Keratinocyte (primary cell): ENCODE measurements at regions not wholly inside any gene's neighbourhood (a gene's known extent, or its start where the extent isn't known, plus 50 kb on each side); places are given as distances from the start of the nearest gene placed in this dataset.

Experiments used
- DNase-seq: peaks from one replicate; pipeline ENCODE4 v3.0.0-alpha.2; 2011; ENCODE audit warnings: low read depth, missing footprints, low spot score
- FAIRE-seq: peaks from 2 replicates; lab custom pipeline; 2011; peaks lifted over from hg19 to GRCh38; lab: Jason Lieb, UNC
- H2AFZ ChIP-seq: 2 replicates; pipeline ENCODE4 v1.6.0; 2012; ENCODE audit warnings: low read length, control low read depth, inconsistent platforms; ENCODE audit not compliant: control insufficient read depth
- H3K27ac ChIP-seq: 2 replicates; pipeline ENCODE4 v1.5.1; 2011; ENCODE audit warnings: low read length; ENCODE audit not compliant: control insufficient read depth, insufficient read depth
- H3K27me3 ChIP-seq: 3 replicates; pipeline ENCODE4 v1.6.0; 2011; ENCODE audit warnings: low read length; ENCODE audit not compliant: control insufficient read depth, insufficient read depth; ENCODE audit errors: extremely low read depth
- H3K36me3 ChIP-seq, 2 experiments: 2 replicates in 1 of 2; 3 replicates in 1 of 2; pipeline ENCODE4 v1.5.1; 2011; ENCODE audit warnings: low read length in 2 of 2, mild to moderate bottlenecking in 1 of 2; ENCODE audit not compliant: control insufficient read depth in 2 of 2, insufficient read depth in 2 of 2; ENCODE audit errors: extremely low read depth in 1 of 2
- H3K4me1 ChIP-seq: 3 replicates; pipeline ENCODE4 v1.5.1; 2011; ENCODE audit warnings: low read length; ENCODE audit not compliant: control insufficient read depth, insufficient read depth; ENCODE audit errors: extremely low read depth
- H3K4me2 ChIP-seq: 3 replicates; pipeline ENCODE4 v1.6.0; 2011; ENCODE audit warnings: low read depth, low read length; ENCODE audit not compliant: control insufficient read depth, insufficient read depth; ENCODE audit errors: extremely low read depth
- H3K4me3 ChIP-seq, 3 experiments: fragments of 200-600 bp in 1 of 3; sonication (generic) in 1 of 3; 2 replicates in 2 of 3; 3 replicates in 1 of 3; pipeline ENCODE4 v1.5.1; 2011 to 2016; ENCODE audit warnings: low read length in 3 of 3, mild to moderate bottlenecking in 3 of 3, control low read depth in 2 of 3, inconsistent platforms in 1 of 3, low read depth in 1 of 3, mixed read lengths in 1 of 3, mixed run types in 1 of 3, moderate library complexity in 1 of 3; ENCODE audit not compliant: control insufficient read depth in 2 of 3, insufficient read depth in 2 of 3; ENCODE audit errors: extremely low read depth in 1 of 3
- H3K79me2 ChIP-seq: 2 replicates; pipeline ENCODE4 v1.6.0; 2012; ENCODE audit warnings: low read length; ENCODE audit not compliant: control insufficient read depth, insufficient read depth
- H3K9ac ChIP-seq: 3 replicates; pipeline ENCODE4 v1.6.0; 2011; ENCODE audit warnings: low read length; ENCODE audit not compliant: control insufficient read depth, insufficient read depth; ENCODE audit errors: extremely low read depth
- H3K9me1 ChIP-seq: 3 replicates; pipeline ENCODE4 v1.6.0; 2011; ENCODE audit warnings: low read length; ENCODE audit not compliant: control insufficient read depth, insufficient read depth; ENCODE audit errors: extremely low read depth
- H3K9me3 ChIP-seq: 2 replicates; pipeline ENCODE4 v1.5.1; 2012; ENCODE audit warnings: low read depth, low read length; ENCODE audit not compliant: control insufficient read depth
- H4K20me1 ChIP-seq: 3 replicates; pipeline ENCODE4 v1.6.0; 2011; ENCODE audit warnings: low read length; ENCODE audit not compliant: control insufficient read depth, insufficient read depth; ENCODE audit errors: extremely low read depth
- EZH2 ChIP-seq: IDR thresholded peaks from one replicate; pipeline ENCODE4 v1.6.1; 2012; ENCODE audit warnings: inconsistent platforms, mild to moderate bottlenecking, low read length, moderate library complexity
- dilution Hi-C: fragments of 300-500 bp; cut with MboI; formaldehyde crosslinking; loops from one replicate; pipeline ENCODE4 v1.7.0; 2020; ENCODE audit warnings: low sequenced_read_pairs; ENCODE audit not compliant: extremely low pct_ligation_motif_present
- TF ChIP-seq, protein P1 (sequence below), 3 experiments: IDR thresholded peaks in 1 of 3; conservative IDR thresholded peaks in 1 of 3; optimal IDR thresholded peaks in 1 of 3; 2 replicates in 2 of 3; 3 replicates in 1 of 3; pipeline versions ENCODE3 to v1.5.1; 2011; ENCODE audit warnings: low read length in 3 of 3, mild to moderate bottlenecking in 3 of 3, moderate library complexity in 2 of 3, control low read depth in 1 of 3, inconsistent platforms in 1 of 3; ENCODE audit not compliant: insufficient read depth in 2 of 3; ENCODE audit errors: extremely low read depth in 1 of 3

DNA sequence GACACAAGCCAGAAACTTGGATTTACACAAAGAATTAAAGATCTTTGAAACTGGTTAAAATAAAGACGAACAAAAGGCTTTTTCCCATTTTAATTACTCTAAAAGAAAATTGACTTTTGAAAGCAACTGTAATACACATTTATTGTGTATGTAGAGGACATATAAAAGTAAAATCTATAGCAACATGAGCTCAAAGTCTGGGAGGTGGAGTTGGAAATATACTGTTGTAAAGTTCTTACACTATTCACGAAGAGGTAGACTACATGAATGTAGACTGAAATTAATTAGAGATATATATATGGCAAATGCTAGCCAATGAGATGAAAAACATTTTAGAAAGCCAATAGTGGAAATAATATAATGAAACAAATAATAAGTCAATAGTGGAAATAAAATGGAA lies 251.0 kb downstream of the AHR start:
- Histone ChIP-seq H3K9me3 (no peaks in the 10 kb centered on the region), H3K79me2 (no peaks in the 10 kb centered on the region), H3K4me3 (no peak overlapping the region), H3K27ac (no peak overlapping the region), H2AFZ (no peak overlapping the region), H3K9me1 (no peaks in the 10 kb centered on the region), H3K36me3 (no peaks in the 10 kb centered on the region), H3K4me1 (no peaks in the 10 kb centered on the region), H3K27me3 (no peaks in the 10 kb centered on the region), H4K20me1 (no peaks in the 10 kb centered on the region), H3K4me2 (no peak overlapping the region), H3K9ac (no peak overlapping the region)
- dilution Hi-C loops: no loop called here
- no peak for TF ChIP-seq EZH2
- TF ChIP-seq, protein P1, sequence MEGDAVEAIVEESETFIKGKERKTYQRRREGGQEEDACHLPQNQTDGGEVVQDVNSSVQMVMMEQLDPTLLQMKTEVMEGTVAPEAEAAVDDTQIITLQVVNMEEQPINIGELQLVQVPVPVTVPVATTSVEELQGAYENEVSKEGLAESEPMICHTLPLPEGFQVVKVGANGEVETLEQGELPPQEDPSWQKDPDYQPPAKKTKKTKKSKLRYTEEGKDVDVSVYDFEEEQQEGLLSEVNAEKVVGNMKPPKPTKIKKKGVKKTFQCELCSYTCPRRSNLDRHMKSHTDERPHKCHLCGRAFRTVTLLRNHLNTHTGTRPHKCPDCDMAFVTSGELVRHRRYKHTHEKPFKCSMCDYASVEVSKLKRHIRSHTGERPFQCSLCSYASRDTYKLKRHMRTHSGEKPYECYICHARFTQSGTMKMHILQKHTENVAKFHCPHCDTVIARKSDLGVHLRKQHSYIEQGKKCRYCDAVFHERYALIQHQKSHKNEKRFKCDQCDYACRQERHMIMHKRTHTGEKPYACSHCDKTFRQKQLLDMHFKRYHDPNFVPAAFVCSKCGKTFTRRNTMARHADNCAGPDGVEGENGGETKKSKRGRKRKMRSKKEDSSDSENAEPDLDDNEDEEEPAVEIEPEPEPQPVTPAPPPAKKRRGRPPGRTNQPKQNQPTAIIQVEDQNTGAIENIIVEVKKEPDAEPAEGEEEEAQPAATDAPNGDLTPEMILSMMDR (optimal IDR thresholded peaks at IDR 0.05 in 1 of 3, IDR thresholded peaks at IDR 0.05 in 1 of 3, conservative IDR thresholded peaks at IDR 0.05 in 1 of 3; ENCODE audit: extremely low read depth in 1 of 3, insufficient read depth in 2 of 3, low read length in 3 of 3): no peak
- DNase-seq: no peak
- no peak for FAIRE-seq

DNA sequence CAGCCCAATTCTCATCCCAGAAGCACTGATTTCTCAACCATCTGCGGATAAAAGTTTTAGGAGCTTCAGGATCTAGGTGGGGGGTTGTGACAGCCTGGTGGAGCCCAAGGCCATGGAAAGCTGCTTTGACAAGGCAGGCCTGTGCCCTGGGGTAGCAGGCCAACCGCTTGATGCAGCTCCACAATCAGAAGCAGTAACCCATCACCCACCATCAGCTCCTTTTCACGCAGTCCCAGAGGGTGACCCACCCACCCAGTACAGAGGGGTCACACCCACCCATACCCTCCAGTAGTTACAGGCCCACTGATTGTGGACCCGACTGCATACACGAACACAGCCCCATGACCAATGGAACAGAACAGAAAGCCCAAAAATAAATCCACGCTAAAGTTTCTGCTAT lies 253.9 kb downstream of the AHR start:
- H4K20me1 ChIP-seq: no peaks in the 10 kb centered on the region
- no peak for DNase-seq
- no peak overlapping the region for H3K4me3 ChIP-seq
- H3K9me3 ChIP-seq: no peaks in the 10 kb centered on the region
- no peak overlapping the region for H3K27ac ChIP-seq
- no peaks in the 10 kb centered on the region for H3K9me1 ChIP-seq
- H3K27me3 ChIP-seq: no peaks in the 10 kb centered on the region
- TF ChIP-seq, protein P1 (optimal IDR thresholded peaks at IDR 0.05 in 1 of 3, IDR thresholded peaks at IDR 0.05 in 1 of 3, conservative IDR thresholded peaks at IDR 0.05 in 1 of 3; ENCODE audit: extremely low read depth in 1 of 3, insufficient read depth in 2 of 3, low read length in 3 of 3): no peak
- no peak for TF ChIP-seq EZH2
- no peak for FAIRE-seq
- H2AFZ ChIP-seq: no peak overlapping the region
- H3K4me2 ChIP-seq: no peak overlapping the region
- H3K4me1 ChIP-seq: peaks cover 6% of the 10 kb centered on the region
- dilution Hi-C loops: no loop called here
- no peaks in the 10 kb centered on the region for H3K36me3 ChIP-seq
- H3K9ac ChIP-seq: no peak overlapping the region
- H3K79me2 ChIP-seq: no peaks in the 10 kb centered on the region
